ENCODE measurements at regions not wholly inside any gene's neighbourhood (a gene's known extent, or its start where the extent isn't known, plus 50 kb on each side); places are given as distances from the start of the nearest gene placed in this dataset.

GRCh38 chr2:216758256-216759155 is 63.2 kb upstream of the IGFBP5 start:
- Histone ChIP-seq H4K20me1 (ENCODE audit: insufficient read depth) (no peaks in the 10 kb centered on the region), H2AFZ (ENCODE audit: low read depth, low read length) (no peak overlapping the region), H3K79me2 (replicated peaks; ENCODE audit: insufficient read depth, low read length) (no peaks in the 10 kb centered on the region), H3K4me2 (ENCODE audit: low read length) (no peak overlapping the region), H3K27ac (ENCODE audit: low read length) (no peak overlapping the region), H3K4me3 (ENCODE audit: low read length) (no peak overlapping the region), H3K36me3 (ENCODE audit: insufficient read depth, low read length) (no peaks in the 10 kb centered on the region), H3K9me2 (ENCODE audit: insufficient read depth, low read length) (no peaks in the 10 kb centered on the region), H3K9me3 (ENCODE audit: low read length) (no peaks in the 10 kb centered on the region), H3F3A (ENCODE audit: insufficient read depth, low read length, poor library complexity, severe bottlenecking) (no peaks in the 10 kb centered on the region), H3K27me3 (ENCODE audit: insufficient read depth, low read depth, low read length) (no peaks in the 10 kb centered on the region), H3K9ac (ENCODE audit: low read length) (no peak overlapping the region)
- no peak for TF ChIP-seq SMC3 (conservative IDR thresholded peaks at IDR 0.05; ENCODE audit: poor library complexity)
- TF ChIP-seq REST (IDR thresholded peaks at IDR 0.05; ENCODE audit: borderline replicate concordance) = no peak
- no peak for TF ChIP-seq CTCF (IDR thresholded peaks at IDR 0.05; ENCODE audit: poor library complexity, severe bottlenecking)
- TF ChIP-seq MXI1 (conservative IDR thresholded peaks at IDR 0.05; ENCODE audit: poor library complexity, severe bottlenecking) = no peak
- no peak for TF ChIP-seq TAF1 (IDR thresholded peaks at IDR 0.05; ENCODE audit: low read depth)
- no peak for TF ChIP-seq POLR2AphosphoS5 (IDR thresholded peaks at IDR 0.05)
- TF ChIP-seq EZH2 (IDR thresholded peaks at IDR 0.05; ENCODE audit: borderline replicate concordance, insufficient read depth, low read length, poor library complexity, severe bottlenecking) = no peak
- no peak for TF ChIP-seq EP300 (conservative IDR thresholded peaks at IDR 0.05; ENCODE audit: poor library complexity, severe bottlenecking)

GRCh38 chr2:216757532-216757931 is 62.2 kb upstream of the IGFBP5 start:
- no peak for TF ChIP-seq SMC3 (conservative IDR thresholded peaks at IDR 0.05; ENCODE audit: poor library complexity)
- TF ChIP-seq CTCF (IDR thresholded peaks at IDR 0.05; ENCODE audit: poor library complexity, severe bottlenecking) = no peak
- Histone ChIP-seq H3F3A (ENCODE audit: insufficient read depth, low read length, poor library complexity, severe bottlenecking) (no peaks in the 10 kb centered on the region), H3K27ac (ENCODE audit: low read length) (no peak overlapping the region)

More at GRCh38 chr2:216757532-216757931, 62.2 kb upstream of the IGFBP5 start:
- no peaks in the 10 kb centered on the region for H3K9me3 ChIP-seq (ENCODE audit: low read length)
- H3K79me2 ChIP-seq (replicated peaks; ENCODE audit: insufficient read depth, low read length) = no peaks in the 10 kb centered on the region
- no peaks in the 10 kb centered on the region for H3K27me3 ChIP-seq (ENCODE audit: insufficient read depth, low read depth, low read length)
- no peaks in the 10 kb centered on the region for H4K20me1 ChIP-seq (ENCODE audit: insufficient read depth)
- H3K9ac ChIP-seq (ENCODE audit: low read length) = no peak overlapping the region
- no peak overlapping the region for H3K4me2 ChIP-seq (ENCODE audit: low read length)
- no peaks in the 10 kb centered on the region for H3K36me3 ChIP-seq (ENCODE audit: insufficient read depth, low read length)
- H3K9me2 ChIP-seq (ENCODE audit: insufficient read depth, low read length) = no peaks in the 10 kb centered on the region
- no peak overlapping the region for H2AFZ ChIP-seq (ENCODE audit: low read depth, low read length)
- no peak overlapping the region for H3K4me3 ChIP-seq (ENCODE audit: low read length)

Data from neural cell (in vitro differentiated cells).